Effector memory CD4-positive, alpha-beta T cell (primary cell): ENCODE measurements at regions not wholly inside any gene's neighbourhood (a gene's known extent, or its start where the extent isn't known, plus 50 kb on each side); places are given as distances from the start of the nearest gene placed in this dataset.
A peak's percentile ranks its signal among the peaks of the same experiment; 100 is the strongest.

Experiments
- DNase-seq, 3 donors: peaks; one replicate each; pipeline ENCODE4 v3.0.0-alpha.2; 2020
- H3K27ac ChIP-seq: 2 replicates; pipeline ENCODE4 v1.7.0; 2013; ENCODE audit warnings: mild to moderate bottlenecking, low read length, moderate library complexity; ENCODE audit not compliant: insufficient read depth, poor library complexity, severe bottlenecking
- H3K27me3 ChIP-seq: replicated peaks from 2 replicates; pipeline ENCODE4 v1.7.0; 2013; ENCODE audit warnings: mild to moderate bottlenecking, low read length; ENCODE audit not compliant: insufficient read depth, control insufficient read depth, poor library complexity, severe bottlenecking
- H3K36me3 ChIP-seq: 2 replicates; pipeline ENCODE4 v1.7.0; 2013; ENCODE audit warnings: mild to moderate bottlenecking, low read length, moderate library complexity; ENCODE audit not compliant: control insufficient read depth, insufficient read depth
- H3K4me1 ChIP-seq: 2 replicates; pipeline ENCODE4 v1.7.0; 2013; ENCODE audit warnings: low read length, mild to moderate bottlenecking; ENCODE audit not compliant: control insufficient read depth, insufficient read depth, poor library complexity, severe bottlenecking
- H3K4me3 ChIP-seq: 2 replicates; pipeline ENCODE4 v1.7.0; 2013; ENCODE audit warnings: low read length, low read depth, mild to moderate bottlenecking; ENCODE audit not compliant: insufficient read depth, poor library complexity, severe bottlenecking
- H3K9me3 ChIP-seq: 2 replicates; pipeline ENCODE4 v1.7.0; 2013; ENCODE audit warnings: mild to moderate bottlenecking, low read length, moderate library complexity; ENCODE audit not compliant: control insufficient read depth

- Histone ChIP-seq H3K9me3 (no peaks in the 10 kb centered on the region), H3K4me3 (no peak overlapping the region), H3K27ac (no peak overlapping the region), H3K27me3 (peaks cover 5% of the 10 kb centered on the region), H3K36me3 (no peaks in the 10 kb centered on the region), H3K4me1 (peaks cover 12% of the 10 kb centered on the region)
- no peak for DNase-seq
Measured at GRCh38 chr1:54497338-54497737, 50.7 kb upstream of the ACOT11 start.

DNA sequence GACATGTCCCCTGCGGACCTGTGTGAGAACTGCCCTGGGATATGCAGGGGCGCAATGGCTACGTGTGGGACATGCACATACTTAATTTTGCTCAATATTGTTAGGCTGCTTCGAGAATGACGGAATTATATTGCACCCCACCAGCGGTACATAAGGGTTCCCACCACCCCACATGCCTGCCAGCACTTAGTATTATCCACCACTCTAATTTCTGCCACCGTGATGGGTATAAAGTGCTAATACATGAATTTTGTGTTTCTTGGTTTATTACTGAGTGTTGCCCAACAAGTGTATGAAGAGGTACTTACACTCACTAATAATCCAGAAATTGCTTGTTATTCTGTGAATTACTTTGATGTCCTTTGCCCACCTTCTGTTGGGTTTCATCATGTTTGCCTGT, 52.1 kb upstream of the ACOT11 start:
- DNase-seq: no peak
- no peak overlapping the region for H3K27ac ChIP-seq
- H3K27me3 ChIP-seq: peaks cover 5% of the 10 kb centered on the region
- H3K4me3 ChIP-seq: no peak overlapping the region
- peaks cover 12% of the 10 kb centered on the region for H3K4me1 ChIP-seq
- H3K9me3 ChIP-seq: no peaks in the 10 kb centered on the region
- no peaks in the 10 kb centered on the region for H3K36me3 ChIP-seq

GRCh38 chr1:54493608-54494007, 54.4 kb upstream of the ACOT11 start:
- DNase-seq: no peak
- no peak overlapping the region for H3K4me3 ChIP-seq
- no peaks in the 10 kb centered on the region for H3K36me3 ChIP-seq
- peaks cover 4% of the 10 kb centered on the region for H3K27me3 ChIP-seq
- no peaks in the 10 kb centered on the region for H3K9me3 ChIP-seq
- no peak overlapping the region for H3K27ac ChIP-seq
- peaks cover 12% of the 10 kb centered on the region for H3K4me1 ChIP-seq

DNA sequence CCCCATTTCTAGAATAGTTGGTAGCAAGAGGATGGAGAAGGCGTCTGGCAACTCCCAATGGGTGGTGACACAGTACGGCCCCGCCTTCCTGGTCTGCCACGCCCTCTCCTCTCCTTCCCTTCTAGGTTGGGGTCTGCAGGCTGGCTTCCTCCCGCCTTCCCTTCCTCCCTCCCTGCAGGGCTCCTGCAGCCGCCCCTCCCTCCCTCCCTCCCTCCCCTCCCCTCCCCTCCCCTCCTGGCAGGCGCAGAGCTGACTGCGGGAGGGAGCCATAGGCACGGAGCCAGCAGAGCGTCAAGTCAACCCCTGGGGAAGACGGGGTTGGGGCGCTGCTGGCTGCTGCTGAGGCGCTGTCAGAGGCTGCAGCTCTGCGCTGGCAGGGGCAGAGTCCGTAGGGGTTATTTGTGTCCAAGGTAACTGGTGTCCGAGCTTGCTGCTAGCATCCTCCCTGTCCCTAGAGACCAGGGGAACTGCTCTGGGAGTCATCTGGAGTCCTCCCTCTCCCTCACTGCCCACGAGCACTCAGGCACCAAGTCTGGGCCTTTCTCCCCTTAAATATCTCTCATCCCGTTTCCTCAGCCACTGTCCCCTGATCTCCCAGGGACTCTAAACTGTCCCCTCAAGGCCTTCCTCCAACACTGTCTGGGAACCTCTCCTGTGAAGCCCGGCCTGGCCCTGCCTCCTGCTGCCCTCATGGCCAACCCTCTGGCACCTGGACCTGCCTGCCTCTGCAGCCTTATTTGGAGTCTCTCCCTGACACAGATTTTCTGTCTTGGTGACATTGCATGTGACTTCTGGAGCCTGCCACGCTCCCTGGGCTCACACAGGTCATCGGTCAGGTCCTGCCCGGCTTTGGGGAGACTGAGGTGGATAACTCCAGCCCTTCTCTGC, 57.4 kb upstream of the ACOT11 start:
- H3K27ac ChIP-seq: no peak overlapping the region
- no peak for DNase-seq
- no peaks in the 10 kb centered on the region for H3K36me3 ChIP-seq
- no peaks in the 10 kb centered on the region for H3K27me3 ChIP-seq
- no peak overlapping the region for H3K4me3 ChIP-seq
- H3K4me1 ChIP-seq: peaks cover 34% of the 10 kb centered on the region
- H3K9me3 ChIP-seq: no peaks in the 10 kb centered on the region

- Histone ChIP-seq H3K4me3 (peak overlapping the region; percentile 83), H3K27me3 (no peaks in the 10 kb centered on the region), H3K36me3 (no peaks in the 10 kb centered on the region), H3K9me3 (no peaks in the 10 kb centered on the region), H3K27ac (peak overlapping the region; percentile 78), H3K4me1 (peaks cover 35% of the 10 kb centered on the region)
- no peak for DNase-seq
Measured at GRCh38 chr1:54489627-54490250, 58.3 kb upstream of the ACOT11 start.

- Histone ChIP-seq H3K27me3 (no peaks in the 10 kb centered on the region), H3K4me3 (peak overlapping the region; percentile 83), H3K36me3 (no peaks in the 10 kb centered on the region), H3K27ac (peak overlapping the region; percentile 78), H3K9me3 (no peaks in the 10 kb centered on the region), H3K4me1 (peaks cover 35% of the 10 kb centered on the region)
- peak; percentile 41 to 62 (median 52) for DNase-seq
Measured at GRCh38 chr1:54488779-54489626, 59.0 kb upstream of the ACOT11 start.

GRCh38 chr1:54488065-54488750, 59.8 kb upstream of the ACOT11 start:
- Histone ChIP-seq H3K36me3 (no peaks in the 10 kb centered on the region), H3K9me3 (no peaks in the 10 kb centered on the region), H3K4me1 (peaks cover 35% of the 10 kb centered on the region), H3K27ac (peak overlapping the region; percentile 78), H3K4me3 (peak overlapping the region; percentile 83), H3K27me3 (no peaks in the 10 kb centered on the region)
- peak; percentile 63 to 71 (median 64) for DNase-seq

GRCh38 chr1:54487571-54488050, 60.4 kb upstream of the ACOT11 start:
- H3K4me3 ChIP-seq: peak overlapping the region; percentile 83
- H3K9me3 ChIP-seq: no peaks in the 10 kb centered on the region
- no peaks in the 10 kb centered on the region for H3K27me3 ChIP-seq
- peaks cover 35% of the 10 kb centered on the region for H3K4me1 ChIP-seq
- H3K27ac ChIP-seq: peak overlapping the region; percentile 78
- no peak for DNase-seq
- no peaks in the 10 kb centered on the region for H3K36me3 ChIP-seq

DNA sequence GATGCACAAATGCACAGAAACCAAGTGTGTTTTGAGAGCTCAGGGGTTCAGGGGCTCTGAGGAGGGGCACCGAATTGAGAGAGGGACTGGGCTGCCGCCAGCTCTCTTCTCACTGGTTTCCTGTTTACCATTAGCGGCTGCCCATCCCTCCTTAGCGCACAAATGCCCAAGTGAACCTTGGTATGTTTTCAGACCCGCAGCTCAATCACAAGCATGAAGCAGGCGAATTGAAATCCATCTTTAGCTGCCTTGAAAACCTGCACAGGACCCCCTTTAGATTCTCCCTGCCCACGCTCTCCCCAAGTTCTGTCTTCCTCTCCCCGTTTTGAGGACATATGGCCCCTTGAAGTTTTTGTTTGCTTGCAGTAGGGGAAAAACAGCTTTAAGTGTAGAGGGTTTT, 61.1 kb upstream of the ACOT11 start:
- DNase-seq: no peak
- Histone ChIP-seq H3K36me3 (no peaks in the 10 kb centered on the region), H3K4me1 (peaks cover 37% of the 10 kb centered on the region), H3K27me3 (no peaks in the 10 kb centered on the region), H3K4me3 (no peak overlapping the region), H3K9me3 (no peaks in the 10 kb centered on the region), H3K27ac (peak overlapping the region; percentile 24)
